ENCODE measurements at regions not wholly inside any gene's neighbourhood (a gene's known extent, or its start where the extent isn't known, plus 50 kb on each side); places are given as distances from the start of the nearest gene placed in this dataset.

DNA sequence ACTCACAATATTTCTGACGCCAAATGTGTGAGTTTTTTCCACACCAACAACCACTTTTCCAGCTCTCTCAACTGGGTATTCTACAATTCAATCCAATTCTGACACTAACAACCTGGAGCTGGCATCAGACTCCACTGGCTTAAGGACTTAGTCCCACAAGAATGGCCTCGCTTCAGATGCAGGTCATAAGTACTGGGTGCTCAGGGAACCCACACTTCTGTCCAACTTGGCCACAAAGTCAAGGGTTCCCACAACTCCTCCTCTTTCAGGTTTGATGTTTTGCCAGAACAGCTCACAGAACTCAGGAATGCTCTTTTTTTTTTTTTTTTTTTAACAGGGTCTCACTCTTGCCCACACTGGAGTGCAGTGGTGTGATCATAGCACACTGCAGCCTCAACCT is 56.1 kb upstream of the TMC5 start:
- Histone ChIP-seq H3K27ac (no peak overlapping the region), H3K4me3 (no peak overlapping the region)
- DNase-seq (ENCODE audit: low spot score) = peak; percentile 16
- TF ChIP-seq, protein P1, sequence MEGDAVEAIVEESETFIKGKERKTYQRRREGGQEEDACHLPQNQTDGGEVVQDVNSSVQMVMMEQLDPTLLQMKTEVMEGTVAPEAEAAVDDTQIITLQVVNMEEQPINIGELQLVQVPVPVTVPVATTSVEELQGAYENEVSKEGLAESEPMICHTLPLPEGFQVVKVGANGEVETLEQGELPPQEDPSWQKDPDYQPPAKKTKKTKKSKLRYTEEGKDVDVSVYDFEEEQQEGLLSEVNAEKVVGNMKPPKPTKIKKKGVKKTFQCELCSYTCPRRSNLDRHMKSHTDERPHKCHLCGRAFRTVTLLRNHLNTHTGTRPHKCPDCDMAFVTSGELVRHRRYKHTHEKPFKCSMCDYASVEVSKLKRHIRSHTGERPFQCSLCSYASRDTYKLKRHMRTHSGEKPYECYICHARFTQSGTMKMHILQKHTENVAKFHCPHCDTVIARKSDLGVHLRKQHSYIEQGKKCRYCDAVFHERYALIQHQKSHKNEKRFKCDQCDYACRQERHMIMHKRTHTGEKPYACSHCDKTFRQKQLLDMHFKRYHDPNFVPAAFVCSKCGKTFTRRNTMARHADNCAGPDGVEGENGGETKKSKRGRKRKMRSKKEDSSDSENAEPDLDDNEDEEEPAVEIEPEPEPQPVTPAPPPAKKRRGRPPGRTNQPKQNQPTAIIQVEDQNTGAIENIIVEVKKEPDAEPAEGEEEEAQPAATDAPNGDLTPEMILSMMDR (IDR thresholded peaks at IDR 0.05) = no peak

DNA sequence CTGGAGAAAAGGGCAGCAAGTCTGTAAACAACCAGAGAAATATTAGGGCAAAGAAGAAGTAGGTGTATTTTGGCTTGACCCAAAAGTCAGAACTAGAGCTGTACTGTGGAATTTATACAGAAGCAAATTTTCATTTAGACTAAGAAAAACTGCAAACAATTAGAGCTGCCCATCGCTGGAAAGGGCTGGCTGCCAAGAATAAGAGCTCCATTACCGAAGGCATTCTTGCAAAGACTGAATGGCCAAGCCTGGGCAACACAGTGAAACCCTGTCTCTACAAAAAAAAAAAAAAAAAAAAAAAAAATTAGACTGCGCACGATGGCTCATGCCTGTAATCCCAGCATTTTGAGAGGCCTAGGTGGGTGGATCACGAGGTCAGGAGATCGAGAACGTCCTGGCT is 53.9 kb upstream of the TMC5 start:
- Histone ChIP-seq H3K4me3 (no peak overlapping the region), H3K27ac (no peak overlapping the region)
- DNase-seq (ENCODE audit: low spot score) = no peak
- TF ChIP-seq, protein P1 (IDR thresholded peaks at IDR 0.05) = no peak

DNA sequence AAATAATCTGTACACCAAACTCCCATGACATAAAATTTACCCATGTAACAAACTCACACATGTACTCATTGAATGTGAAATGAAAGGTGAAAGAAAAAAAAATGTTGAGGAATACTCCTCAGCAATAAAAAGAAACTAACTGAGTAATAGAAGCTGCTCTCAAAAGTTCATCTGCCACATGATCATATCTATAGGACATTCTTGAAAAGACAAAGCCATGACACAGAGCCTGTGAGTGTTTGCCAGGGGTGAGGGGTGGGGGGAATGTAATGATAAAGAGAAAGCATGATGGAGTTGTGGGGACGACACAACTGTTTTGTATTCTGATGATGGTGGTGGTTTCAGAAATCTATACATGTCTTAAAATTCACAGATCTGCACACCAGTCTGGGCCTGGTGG is 52.2 kb upstream of the TMC5 start:
- Histone ChIP-seq H3K4me3 (no peak overlapping the region), H3K27ac (no peak overlapping the region)
- TF ChIP-seq, protein P1 (IDR thresholded peaks at IDR 0.05) = no peak
- DNase-seq (ENCODE audit: low spot score) = no peak

DNA sequence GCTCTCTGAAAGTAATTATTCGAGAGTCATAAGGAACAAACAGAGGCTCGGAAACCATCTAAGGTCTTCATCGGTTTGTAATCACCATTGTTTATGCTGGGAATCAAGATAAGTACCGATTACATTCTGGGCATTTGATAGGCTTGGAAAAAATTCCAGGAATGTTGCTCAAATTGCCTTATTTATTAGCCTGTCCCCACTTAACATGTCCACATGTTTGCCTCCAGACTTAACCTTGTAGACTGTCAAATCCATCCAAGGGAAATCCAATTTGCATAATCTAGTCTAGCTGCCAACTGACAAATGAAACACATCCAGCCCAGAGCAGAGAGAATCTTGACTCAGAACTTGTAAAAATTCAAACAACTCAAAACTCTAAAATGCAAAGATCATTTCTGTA is 51.3 kb upstream of the TMC5 start:
- no peak for DNase-seq (ENCODE audit: low spot score)
- TF ChIP-seq, protein P1 (IDR thresholded peaks at IDR 0.05) = no peak
- H3K4me3 ChIP-seq = no peak overlapping the region
- H3K27ac ChIP-seq = no peak overlapping the region

DNA sequence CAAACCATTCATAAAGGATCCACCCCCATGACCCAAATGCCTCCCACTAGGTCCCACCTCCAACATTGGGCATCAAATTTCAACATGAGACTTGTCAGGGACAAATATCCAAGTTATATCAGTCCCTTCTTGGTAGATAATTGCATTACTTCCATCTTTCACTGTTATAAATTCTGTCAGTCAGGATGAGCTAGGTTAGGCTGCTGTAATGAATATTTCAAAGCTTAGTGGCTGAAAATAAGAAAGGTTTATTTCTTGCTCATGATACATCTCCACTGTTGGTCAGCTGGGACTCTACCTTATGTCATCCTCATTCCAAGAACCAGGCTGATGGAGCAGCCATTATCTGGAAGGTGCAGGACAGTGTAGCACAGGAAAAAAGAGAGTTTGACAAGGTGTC is 50.3 kb upstream of the TMC5 start:
- H3K4me3 ChIP-seq = no peak overlapping the region
- DNase-seq (ENCODE audit: low spot score) = no peak
- no peak overlapping the region for H3K27ac ChIP-seq
- TF ChIP-seq, protein P1 (IDR thresholded peaks at IDR 0.05) = no peak

Measured in coronary artery (tissue), 2 donors.